ENCODE measurements at regions not wholly inside any gene's neighbourhood (a gene's known extent, or its start where the extent isn't known, plus 50 kb on each side); places are given as distances from the start of the nearest gene placed in this dataset.
"Not testable (repeated sequence)": the region's sequence is repeated elsewhere in the genome, so short reads cannot be mapped to it uniquely, and the experiment has no call there.

- intact Hi-C loops (cut with DNase I); H3K27me3 ChIP-seq; H3K27ac ChIP-seq; DNase-seq; H3K4me3 ChIP-seq; ATAC-seq; H3K4me1 ChIP-seq; H3K9me3 ChIP-seq; H3K36me3 ChIP-seq (replicated peaks in 1 of 2; ENCODE audit: insufficient read depth in 1 of 2, low read depth in 2 of 2): not testable (repeated sequence)
- WGBS, 2 donors: 68 to 71% methylated on average over 5 of the region's 5 CpGs
Observed at GRCh38 chr5:176037190-176037589, 69.1 kb upstream of the THOC3 start.

GRCh38 chr5:176040105-176040801 is 72.1 kb upstream of the THOC3 start:
- not testable (repeated sequence) for ATAC-seq

GRCh38 chr5:176041248-176041994 is 73.3 kb upstream of the THOC3 start:
- 78 to 88% methylated on average over 15 of the region's 15 CpGs for WGBS, 2 donors
- H3K4me1 ChIP-seq; intact Hi-C loops (cut with DNase I); DNase-seq; H3K27ac ChIP-seq; H3K4me3 ChIP-seq; ATAC-seq; H3K9me3 ChIP-seq; H3K36me3 ChIP-seq (replicated peaks in 1 of 2; ENCODE audit: insufficient read depth in 1 of 2, low read depth in 2 of 2); H3K27me3 ChIP-seq: not testable (repeated sequence)

More at GRCh38 chr5:176040105-176040801, 72.1 kb upstream of the THOC3 start:
- H3K36me3 ChIP-seq (replicated peaks in 1 of 2; ENCODE audit: insufficient read depth in 1 of 2, low read depth in 2 of 2); intact Hi-C loops (cut with DNase I); H3K4me3 ChIP-seq; H3K9me3 ChIP-seq; H3K27ac ChIP-seq; H3K27me3 ChIP-seq; H3K4me1 ChIP-seq; DNase-seq: not testable (repeated sequence)
- WGBS, 2 donors: 63 to 68% methylated on average over 3 to 12 of the region's 12 CpGs

- 66 to 71% methylated on average over 6 of the region's 6 CpGs for WGBS, 2 donors
- DNase-seq; H3K4me3 ChIP-seq; H3K27me3 ChIP-seq; intact Hi-C loops (cut with DNase I); H3K9me3 ChIP-seq; H3K4me1 ChIP-seq; H3K36me3 ChIP-seq (replicated peaks in 1 of 2; ENCODE audit: insufficient read depth in 1 of 2, low read depth in 2 of 2); H3K27ac ChIP-seq; ATAC-seq: not testable (repeated sequence)
Observed at GRCh38 chr5:176042020-176042658, 74.0 kb upstream of the THOC3 start.

GRCh38 chr5:176043252-176043829 is 75.2 kb upstream of the THOC3 start:
- H3K9me3 ChIP-seq; ATAC-seq; H3K4me1 ChIP-seq; H3K36me3 ChIP-seq (replicated peaks in 1 of 2; ENCODE audit: insufficient read depth in 1 of 2, low read depth in 2 of 2); H3K4me3 ChIP-seq; DNase-seq; H3K27me3 ChIP-seq; H3K27ac ChIP-seq; intact Hi-C loops (cut with DNase I): not testable (repeated sequence)
- WGBS, 2 donors: 78 to 85% methylated on average over 6 to 7 of the region's 7 CpGs

- ATAC-seq; H3K36me3 ChIP-seq (replicated peaks in 1 of 2; ENCODE audit: insufficient read depth in 1 of 2, low read depth in 2 of 2); DNase-seq; intact Hi-C loops (cut with DNase I); H3K27ac ChIP-seq; H3K4me1 ChIP-seq; H3K9me3 ChIP-seq; H3K27me3 ChIP-seq; H3K4me3 ChIP-seq: not testable (repeated sequence)
- 70 to 93% methylated on average over 3 to 4 of the region's 6 CpGs for WGBS, 2 donors
Observed at GRCh38 chr5:176043986-176044385, 75.9 kb upstream of the THOC3 start.

GRCh38 chr5:176044431-176044830 is 76.3 kb upstream of the THOC3 start:
- intact Hi-C loops (cut with DNase I); H3K4me1 ChIP-seq; ATAC-seq; DNase-seq; H3K36me3 ChIP-seq (replicated peaks in 1 of 2; ENCODE audit: insufficient read depth in 1 of 2, low read depth in 2 of 2); H3K9me3 ChIP-seq; H3K4me3 ChIP-seq; H3K27me3 ChIP-seq; H3K27ac ChIP-seq: not testable (repeated sequence)
- no CpG with 5 or more reads among the region's 10 CpGs for WGBS, 2 donors

GRCh38 chr5:176045442-176045841 is 77.3 kb upstream of the THOC3 start:
- H3K4me3 ChIP-seq; ATAC-seq; intact Hi-C loops (cut with DNase I); H3K27me3 ChIP-seq; H3K4me1 ChIP-seq; H3K36me3 ChIP-seq (replicated peaks in 1 of 2; ENCODE audit: insufficient read depth in 1 of 2, low read depth in 2 of 2); DNase-seq; H3K27ac ChIP-seq; H3K9me3 ChIP-seq: not testable (repeated sequence)
- no CpG with 5 or more reads among the region's 13 CpGs for WGBS, 2 donors

GRCh38 chr5:176048671-176049070 is 80.6 kb upstream of the THOC3 start:
- H3K27ac ChIP-seq; H3K4me3 ChIP-seq; H3K9me3 ChIP-seq; intact Hi-C loops (cut with DNase I); H3K27me3 ChIP-seq; H3K36me3 ChIP-seq (replicated peaks in 1 of 2; ENCODE audit: insufficient read depth in 1 of 2, low read depth in 2 of 2); ATAC-seq; DNase-seq; H3K4me1 ChIP-seq: not testable (repeated sequence)
- 74 to 78% methylated on average over 6 of the region's 6 CpGs for WGBS, 2 donors

Measured in body of pancreas (tissue), 4 donors.